HTR-8/SVneo (cell line): ENCODE measurements at regions not wholly inside any gene's neighbourhood (a gene's known extent, or its start where the extent isn't known, plus 50 kb on each side); places are given as distances from the start of the nearest gene placed in this dataset.

Experiments used
- DNase-seq: peaks from one replicate; pipeline ENCODE4 v3.0.0; 2011; ENCODE audit warnings: low spot score, mixed read lengths; ENCODE audit not compliant: insufficient read length
- FAIRE-seq: peaks from 2 replicates; lab custom pipeline; 2011; peaks lifted over from hg19 to GRCh38; lab: Jason Lieb, UNC

DNA sequence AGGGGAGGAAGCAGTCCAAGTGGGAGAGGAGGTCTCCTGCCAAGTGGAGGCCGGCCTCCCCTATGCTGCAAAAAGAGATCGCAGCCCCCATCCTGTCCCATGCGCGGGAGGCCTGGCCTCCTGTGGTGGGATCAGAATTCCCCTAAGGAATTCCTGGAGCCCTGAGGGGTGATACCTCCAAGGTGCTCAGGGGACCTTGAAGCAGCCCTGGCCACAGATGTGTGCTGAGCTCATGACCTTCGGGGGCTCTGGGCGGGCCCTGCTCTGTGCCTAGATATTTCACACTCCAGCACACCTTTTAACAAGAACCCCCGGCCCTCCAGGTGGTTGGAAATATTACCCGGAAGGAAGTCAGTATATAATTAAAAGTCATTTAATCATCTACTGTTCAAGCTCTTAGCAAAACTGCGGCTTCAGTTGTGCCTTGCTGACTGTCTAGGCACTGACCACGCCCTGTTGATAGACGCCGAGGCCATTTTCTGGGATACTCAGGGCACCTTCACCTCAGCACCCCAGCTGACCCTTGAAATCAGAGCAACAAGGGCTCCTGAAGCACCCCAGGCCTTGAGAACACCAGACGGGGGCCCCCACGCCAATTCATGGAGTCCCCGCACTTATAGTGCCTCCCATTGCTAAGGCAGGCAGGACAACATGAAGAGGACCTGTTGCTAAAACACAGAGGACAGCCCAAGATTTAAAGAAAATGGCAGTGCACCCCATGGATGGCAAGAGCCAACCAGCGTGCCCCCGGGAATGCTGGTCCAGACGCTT lies 119.1 kb downstream of the NDUFA10 start:
- FAIRE-seq (no peak), DNase-seq (no peak)

DNA sequence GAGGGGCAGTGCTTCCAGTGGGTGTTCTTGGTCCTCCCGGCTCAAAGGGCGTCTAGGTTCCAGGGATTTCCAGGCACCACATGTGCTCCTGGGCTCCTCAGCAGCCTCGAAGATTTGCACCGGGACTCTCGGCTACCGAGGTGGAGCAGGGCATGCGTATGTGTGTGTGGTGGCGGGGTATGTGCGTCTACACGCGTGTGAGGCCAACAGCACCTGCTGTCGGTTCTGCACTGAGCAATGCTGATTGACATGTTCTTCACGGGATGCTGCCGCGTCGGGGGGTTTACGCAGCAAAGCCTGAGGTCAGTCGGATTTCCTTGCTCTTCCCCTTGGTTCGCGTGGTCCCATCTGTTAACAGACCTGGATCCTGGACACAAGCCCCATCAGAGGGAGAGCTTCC lies 119.8 kb downstream of the NDUFA10 start:
- no peak for FAIRE-seq
- no peak for DNase-seq

DNA sequence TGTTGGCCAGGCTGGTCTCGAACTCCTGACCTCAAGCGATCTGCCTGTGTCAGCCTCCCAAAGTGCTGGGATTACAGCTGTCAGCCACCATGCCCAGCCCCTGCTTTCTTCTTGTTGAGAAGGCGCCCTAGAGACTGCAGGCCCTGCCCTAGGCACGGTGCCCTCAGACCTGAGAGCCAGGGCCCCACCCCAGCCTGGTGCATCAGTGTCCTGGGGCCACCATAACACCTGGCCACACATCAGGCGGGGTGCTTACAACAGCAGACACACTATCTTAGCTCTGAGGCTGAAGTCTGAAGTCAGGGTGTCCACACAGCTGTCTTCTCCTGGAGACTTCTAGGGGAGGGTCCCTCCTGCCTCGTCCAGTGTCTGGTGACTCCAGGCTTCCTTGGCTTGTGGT lies 120.6 kb downstream of the NDUFA10 start:
- no peak for FAIRE-seq
- no peak for DNase-seq

DNA sequence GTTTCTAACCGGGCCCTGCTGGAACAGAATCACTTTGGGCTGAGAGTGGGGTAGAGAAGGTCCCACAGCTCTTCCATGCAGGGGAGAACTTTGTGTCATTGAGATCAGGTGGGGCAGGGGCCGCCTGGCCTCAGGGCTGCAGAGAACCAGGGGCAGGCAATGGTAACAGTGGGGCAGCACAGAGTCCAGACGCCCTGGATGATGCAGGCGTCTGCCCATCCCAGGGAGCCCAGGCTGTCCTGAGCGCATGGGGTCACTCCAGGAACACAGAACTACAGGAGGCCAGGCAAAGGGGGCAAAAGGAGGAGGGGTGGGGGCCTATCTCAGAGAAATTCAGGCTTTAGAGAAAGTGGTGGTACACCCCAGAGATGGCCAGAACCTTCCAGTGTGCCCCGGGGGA lies 121.3 kb downstream of the NDUFA10 start:
- FAIRE-seq (no peak), DNase-seq (no peak)

DNA sequence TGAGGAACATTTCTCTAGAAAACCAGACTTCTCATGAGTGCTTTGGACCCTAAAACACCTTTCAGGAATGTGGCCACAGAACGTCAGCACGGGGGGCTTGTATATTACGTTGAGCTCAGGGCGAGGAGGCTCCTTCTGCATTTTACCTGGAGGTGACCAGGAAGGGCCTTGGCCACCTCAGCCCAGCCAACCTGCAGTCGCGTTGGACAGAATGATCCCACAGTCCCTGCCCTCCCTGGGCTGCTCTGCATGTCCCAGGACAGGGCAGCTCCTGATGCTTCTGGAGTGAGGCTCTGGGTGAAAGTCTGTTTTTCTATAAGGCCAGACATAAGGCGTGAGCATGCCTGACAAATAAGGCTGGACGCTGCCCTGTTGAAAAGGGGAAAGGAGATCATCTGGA lies 121.9 kb downstream of the NDUFA10 start:
- DNase-seq (no peak), FAIRE-seq (no peak)

DNA sequence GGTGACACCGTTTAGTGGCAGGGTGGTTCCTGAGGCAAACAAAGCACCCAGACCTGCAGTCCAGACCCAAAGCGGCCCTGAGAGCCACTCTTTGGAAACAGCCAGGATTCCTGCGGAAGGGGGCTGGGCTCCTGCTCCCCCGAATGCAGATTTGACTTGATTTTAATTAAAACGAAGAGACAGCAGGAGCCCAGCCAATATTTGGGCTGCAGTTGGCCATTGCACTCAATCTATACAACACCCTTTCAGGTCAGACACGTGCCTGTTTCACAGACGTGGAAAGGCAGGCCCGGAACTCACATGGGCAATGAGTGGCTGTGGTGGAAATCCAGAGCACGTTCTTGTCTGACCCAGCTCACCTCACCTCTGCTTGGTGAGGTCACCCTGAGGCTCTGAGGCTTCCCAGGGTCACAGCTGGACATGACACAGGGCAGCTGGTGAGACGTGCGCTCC lies 122.4 kb downstream of the NDUFA10 start:
- no peak for FAIRE-seq
- no peak for DNase-seq

DNA sequence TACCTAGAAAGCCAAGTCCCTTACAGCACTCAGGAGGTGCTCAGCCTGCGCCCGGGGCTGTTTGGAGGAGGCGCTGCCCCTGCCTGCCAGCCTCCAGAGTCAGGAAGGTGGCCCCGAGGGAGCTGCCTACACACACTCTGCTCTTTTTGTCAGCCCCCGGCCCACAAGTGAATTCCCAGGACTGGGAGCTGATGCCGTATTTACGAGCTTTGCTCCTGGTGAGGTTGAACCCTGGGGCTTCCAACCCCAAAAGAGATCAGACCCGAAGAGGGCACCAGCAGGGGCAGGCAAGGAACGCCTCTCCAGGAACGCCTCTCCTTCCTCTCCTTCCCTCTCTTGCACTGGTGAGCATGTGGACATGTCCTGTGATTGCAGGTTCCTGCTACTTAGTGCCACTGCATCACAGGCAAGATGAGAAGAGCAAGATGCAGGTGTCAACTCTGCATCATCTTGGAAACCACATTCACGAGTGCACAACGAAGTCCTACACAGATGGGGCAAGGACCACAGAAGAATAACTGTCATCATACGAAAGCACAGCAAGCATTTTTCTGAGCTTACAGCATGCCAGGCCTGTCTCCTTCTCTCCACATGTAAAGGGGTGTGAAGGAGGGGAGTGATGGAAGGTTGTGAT lies 126.7 kb downstream of the NDUFA10 start:
- FAIRE-seq (no peak), DNase-seq (no peak)

DNA sequence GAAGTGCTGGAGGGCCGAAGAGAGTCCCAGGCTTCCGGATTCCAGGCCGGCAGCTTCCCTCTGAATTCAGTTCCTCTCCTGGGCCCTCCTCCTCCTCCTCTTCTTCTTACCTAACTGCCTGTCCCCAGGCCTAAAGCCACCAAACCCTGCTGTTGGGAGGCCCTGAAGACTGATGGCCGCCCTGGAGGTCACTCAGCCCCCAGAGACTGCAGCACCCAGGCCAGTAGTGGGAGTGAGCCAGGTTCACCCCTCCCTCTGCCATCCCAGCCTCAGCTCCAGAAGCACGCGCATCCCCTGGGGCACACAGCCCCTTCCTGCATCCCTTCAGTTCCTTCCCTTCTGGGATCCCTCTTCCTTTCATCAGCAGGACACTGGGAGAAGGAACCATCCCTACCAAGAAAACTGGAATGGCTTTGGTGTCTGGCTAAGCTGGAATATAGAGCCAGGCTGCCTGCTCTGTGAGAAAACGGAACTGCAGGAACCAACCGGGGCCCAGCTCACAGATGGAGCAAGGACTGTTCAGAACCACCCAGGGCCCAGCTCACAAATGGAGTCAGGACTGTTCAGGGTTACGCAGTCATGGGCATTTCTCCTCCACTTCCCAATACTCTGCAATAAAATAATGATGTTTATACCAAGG lies 127.4 kb downstream of the NDUFA10 start:
- FAIRE-seq, result no peak
- no peak for DNase-seq

DNA sequence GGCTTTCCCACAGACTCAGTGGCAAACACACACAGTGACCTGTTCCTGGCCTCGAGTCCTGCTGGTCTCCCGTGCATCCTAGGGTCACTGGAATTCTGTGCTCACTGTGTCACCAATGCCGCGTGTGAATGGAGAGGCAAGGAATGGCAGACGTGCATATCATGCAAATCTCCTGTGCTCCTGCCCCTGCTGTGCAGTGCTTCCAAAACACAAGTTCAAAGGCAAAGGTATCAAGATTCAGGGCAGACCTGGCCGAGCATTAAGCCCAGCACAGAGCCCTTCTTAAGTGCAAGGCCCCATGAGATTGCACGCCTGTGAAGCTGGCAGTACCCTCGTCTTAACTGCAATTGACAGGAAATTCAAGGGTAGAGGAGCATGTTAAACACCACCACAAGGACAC lies 129.1 kb downstream of the NDUFA10 start:
- no peak for DNase-seq
- FAIRE-seq, result no peak

DNA sequence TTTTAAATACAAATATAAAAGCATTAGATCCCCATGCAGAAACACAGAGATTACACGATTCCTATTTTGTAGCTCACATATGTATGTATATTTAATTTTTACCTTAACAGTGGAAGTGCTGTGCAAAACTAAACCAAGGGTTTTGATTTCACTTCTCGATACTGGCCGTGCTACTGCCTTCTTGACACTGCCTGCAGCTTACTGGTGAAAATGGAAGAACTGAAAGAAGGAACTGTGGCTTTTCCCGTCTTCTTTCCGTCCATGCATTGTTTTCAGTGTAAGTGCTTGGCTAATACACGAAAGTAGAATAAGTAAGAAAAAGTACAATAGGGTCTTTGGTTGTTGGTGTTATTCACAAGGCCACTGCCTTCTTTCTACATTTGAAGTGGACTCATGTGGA lies 129.5 kb downstream of the NDUFA10 start:
- no peak for FAIRE-seq
- no peak for DNase-seq

DNA sequence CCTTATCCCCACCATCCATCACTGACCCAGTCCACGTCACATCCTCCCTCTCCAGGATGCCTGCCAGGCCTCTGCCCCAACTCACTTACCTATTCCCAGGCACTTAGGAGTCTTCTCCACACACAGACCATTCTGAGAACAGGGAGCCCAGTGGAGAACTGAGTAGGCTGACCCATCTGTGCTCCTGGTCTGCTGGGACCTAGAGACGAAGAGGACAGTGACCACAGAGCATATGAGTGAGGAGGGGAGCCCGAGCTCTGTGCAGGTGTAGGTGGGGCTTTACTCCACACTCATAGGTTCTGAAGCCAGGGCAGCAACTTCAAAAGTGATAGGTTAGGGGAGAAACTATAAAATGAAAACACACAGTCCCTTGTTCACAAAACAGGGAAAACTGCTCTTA lies 130.0 kb downstream of the NDUFA10 start:
- FAIRE-seq (no peak), DNase-seq (no peak)

DNA sequence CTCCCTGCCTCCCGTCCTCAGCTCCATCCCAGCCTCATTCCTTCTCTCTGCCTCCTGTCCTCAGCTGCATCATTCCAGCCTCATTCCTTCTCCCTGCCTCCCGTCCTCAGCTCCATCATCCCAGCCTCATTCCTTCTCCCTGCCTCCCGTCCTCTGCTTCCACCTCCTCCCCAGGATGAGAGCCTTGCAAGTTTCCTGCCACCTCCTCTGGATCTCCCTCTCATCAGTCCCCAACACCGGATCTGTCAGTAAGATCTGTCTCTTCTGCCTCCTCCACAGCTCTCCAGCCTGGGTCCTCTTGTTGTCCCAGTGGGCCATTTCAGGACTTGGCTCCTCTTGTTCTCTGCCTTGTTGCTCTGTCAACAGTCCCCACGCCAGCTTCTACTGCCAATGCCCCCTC lies 130.9 kb downstream of the NDUFA10 start:
- FAIRE-seq (no peak), DNase-seq (no peak)

DNA sequence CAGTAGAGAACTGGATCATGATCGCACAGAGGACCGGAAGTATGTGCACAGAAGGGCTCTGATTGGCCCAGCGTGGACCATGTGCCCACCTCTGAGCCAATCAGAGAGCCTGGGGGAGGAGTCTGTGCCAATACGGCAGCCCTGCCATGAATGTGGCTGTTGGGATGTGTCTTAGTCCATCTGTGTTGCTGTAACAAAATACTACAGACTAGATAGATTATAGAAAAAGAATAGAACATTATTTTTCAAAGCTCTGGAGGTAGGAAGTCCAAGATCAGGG lies 132.0 kb downstream of the NDUFA10 start:
- no peak for FAIRE-seq

DNA sequence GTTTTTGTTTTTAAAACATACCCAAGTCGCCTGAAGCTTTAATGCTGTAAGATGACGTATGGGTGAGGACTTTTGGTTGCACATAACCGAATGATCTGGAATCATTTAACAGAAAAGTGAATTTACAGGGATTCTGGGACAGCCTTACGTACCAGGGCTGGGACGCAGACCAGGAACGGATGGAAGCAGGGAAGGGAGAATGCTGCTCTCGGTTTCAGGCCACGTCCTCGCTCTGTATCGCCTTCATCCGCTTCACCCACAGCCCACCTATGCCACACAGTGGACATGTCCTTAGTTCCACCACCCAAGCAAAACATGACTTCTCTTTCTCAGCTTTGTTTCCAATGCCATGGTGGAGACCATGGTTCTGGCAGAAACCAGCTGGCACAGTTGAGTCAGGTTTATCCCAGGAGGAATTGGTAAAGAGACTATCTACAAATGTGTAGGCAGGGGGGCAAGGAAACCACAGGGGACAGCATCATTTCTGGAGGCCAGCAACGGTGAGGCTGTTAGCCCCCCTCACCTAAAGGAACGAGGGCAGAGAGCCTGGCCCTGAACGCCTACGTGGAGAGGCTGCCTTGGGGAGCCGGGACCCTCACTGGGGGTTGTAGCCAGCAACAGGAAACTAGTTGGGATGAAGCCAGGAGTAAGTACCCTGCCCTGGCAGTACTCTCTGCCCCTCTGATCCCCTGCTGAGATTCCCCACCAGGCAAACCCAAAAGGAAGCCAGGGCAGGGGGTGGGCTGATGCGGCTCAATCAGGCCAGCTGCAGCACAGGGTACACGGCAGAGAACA lies 132.5 kb downstream of the NDUFA10 start:
- FAIRE-seq, result no peak

More for the DNA sequence above, 132.0 kb downstream of the NDUFA10 start:
- no peak for DNase-seq

DNA sequence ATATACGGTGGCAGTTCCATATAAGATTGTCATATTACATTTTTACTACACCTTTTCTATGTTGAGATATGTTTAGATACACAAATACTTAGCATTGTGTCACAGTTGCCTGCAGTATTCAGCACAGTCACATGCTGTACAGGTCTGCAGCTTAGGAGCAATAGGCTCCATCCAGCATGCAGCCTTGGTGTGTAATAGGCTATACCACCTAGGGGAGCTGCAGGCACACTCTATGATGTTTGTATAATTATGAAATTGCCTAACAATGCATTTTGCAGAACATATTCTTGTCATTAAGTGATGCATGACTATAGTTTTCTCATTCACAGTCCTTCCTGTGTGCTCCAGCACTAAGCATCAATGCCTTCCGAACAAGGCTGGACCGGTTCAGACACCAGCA lies 133.4 kb downstream of the NDUFA10 start:
- no peak for DNase-seq
- no peak for FAIRE-seq

More for the DNA sequence above, 132.5 kb downstream of the NDUFA10 start:
- no peak for DNase-seq

DNA sequence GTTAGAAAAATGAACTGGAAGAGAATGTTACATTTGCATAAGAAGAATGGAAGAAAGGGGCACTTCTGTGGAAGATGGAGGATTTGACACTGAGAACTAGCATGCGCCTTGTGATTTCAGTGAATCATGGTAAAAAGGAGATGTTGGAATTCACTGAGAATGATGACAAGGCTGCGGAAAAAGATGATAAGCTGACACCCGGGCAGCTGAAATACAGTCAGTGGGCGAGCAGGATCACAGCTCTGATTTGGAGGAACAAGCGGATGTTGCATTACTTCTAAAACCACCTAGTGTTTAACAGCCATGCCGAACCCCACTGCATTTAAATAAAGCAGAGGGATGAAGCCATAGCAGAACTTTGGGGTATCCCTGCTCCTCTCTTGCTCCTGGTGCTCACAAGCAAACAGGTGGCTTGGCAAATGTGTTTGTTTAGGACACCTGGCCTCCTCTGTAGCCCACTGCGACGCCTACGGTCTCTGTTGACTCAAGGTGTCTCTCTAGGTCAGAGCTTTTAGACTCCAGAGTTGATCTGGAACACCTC lies 134.9 kb downstream of the NDUFA10 start:
- FAIRE-seq, result no peak
- DNase-seq, result no peak

DNA sequence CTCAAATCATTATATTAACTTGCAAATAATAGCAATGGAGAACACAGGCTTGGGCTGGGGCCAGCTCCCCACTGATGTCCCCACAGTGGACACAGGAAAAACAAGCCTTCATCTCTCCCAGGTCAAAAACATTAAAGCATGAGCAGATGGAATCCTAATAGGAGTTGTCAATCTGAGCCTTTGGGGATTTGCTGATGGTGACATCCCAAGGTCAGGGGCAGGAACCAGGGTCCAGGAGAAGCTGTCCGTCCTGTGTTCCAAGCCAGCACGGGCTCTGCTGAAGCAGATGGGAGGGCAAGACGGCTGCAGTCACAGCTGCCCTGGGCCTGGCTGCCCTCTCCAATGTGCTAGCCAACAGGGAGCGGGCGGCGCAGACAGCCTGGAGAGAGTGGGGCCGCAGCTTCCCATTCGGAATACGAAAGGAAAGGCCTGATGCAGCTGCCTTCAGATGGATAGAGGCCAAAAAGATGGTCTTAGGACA lies 135.5 kb downstream of the NDUFA10 start:
- DNase-seq, result no peak
- no peak for FAIRE-seq

DNA sequence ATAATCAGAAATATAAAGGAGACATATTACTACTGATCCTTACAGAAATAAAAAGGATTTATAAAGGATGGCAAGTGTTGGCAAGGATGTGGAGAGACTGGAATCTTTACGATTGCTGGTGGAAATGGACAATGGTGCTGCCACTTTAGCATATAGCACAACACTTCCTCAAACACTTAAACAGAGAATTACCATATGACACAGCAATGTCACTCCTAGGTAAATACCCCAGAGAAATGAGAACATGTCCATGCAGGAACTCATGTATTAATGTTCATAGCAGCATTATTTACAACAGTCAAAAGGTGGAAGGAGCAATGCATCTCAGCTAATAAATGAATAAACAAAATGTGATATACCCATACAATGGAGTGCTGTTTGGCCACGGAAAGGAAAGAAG lies 137.5 kb downstream of the NDUFA10 start:
- FAIRE-seq (no peak), DNase-seq (no peak)

DNA sequence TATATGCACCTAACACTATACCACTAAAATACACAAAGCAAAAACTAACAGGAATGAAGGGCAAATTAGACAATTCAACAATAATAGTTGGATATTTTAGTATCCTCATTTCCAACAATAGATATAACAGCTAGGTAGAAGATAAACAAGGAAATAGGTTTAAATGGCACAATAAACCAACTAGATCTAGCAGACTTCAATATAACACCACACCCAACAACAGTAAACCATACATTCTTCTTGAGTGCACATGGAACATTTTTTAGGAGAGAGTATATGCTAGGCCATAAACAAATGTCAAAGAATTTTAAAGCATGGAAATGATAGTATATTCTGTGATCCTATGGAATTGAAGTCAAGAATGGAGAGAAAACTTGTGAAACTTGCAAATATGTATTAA lies 138.4 kb downstream of the NDUFA10 start:
- DNase-seq (no peak), FAIRE-seq (no peak)

DNA sequence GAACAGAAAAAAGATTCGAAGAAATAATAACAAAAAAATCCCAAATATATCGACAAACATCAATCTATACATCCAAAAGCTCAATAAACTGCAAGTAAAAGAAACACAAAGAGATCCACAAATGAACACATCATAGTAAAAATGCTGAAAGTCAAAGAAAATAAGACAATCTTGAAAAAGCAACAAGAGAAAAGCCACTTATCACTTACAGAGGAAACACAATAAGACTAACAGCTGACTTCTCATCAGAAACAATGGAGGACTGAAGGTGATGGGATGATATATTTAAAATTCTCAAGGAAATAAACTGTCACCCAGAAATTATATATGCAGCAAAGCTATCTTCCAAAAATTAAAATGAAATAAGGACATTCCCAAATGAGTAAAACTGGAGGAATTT lies 140.3 kb downstream of the NDUFA10 start:
- DNase-seq, result no peak
- no peak for FAIRE-seq

DNA sequence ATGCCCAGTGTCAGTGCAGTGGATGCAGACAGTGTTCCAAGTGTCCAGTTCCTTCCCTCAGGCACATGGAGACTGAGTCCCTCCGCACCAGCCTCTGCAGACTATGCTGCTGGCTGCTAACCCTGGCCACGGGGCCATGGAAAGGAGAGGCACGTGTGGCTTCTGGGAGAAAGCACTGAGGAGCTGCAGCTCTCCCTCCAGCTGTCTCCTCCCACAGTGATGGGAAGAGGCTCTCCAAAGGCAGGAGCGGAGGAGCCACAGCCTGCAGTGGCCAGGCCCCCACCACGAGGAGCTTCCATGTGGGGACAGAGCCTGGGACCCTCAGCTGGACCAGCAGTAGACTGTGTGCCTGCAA lies 141.1 kb downstream of the NDUFA10 start:
- no peak for DNase-seq
- FAIRE-seq, result no peak
